NB4 (cell line): ENCODE measurements at regions not wholly inside any gene's neighbourhood (a gene's known extent, or its start where the extent isn't known, plus 50 kb on each side); places are given as distances from the start of the nearest gene placed in this dataset.

ENCODE experiments used
- CTCF ChIP-seq: IDR thresholded peaks from one replicate; pipeline ENCODE4 v1.5.1; 2012; ENCODE audit warnings: low read depth, low read length
- MYC ChIP-seq: IDR thresholded peaks from 2 replicates; pipeline ENCODE4 v1.6.1; 2011; ENCODE audit warnings: low read depth, low read length
- POLR2A ChIP-seq: IDR thresholded peaks from 2 replicates; pipeline ENCODE4 v1.6.1; 2011; ENCODE audit warnings: mild to moderate bottlenecking; ENCODE audit not compliant: insufficient read length; ENCODE audit errors: extremely low read depth
- TF ChIP-seq, protein P1 (sequence below): IDR thresholded peaks from 2 replicates; pipeline ENCODE4 v1.6.1; 2011; ENCODE audit warnings: low read depth, low read length

GRCh38 chr12:107528731-107529365 lies 156.8 kb upstream of the PWP1 start:
- TF ChIP-seq CTCF (no peak), MYC (no peak), POLR2A (no peak)
- TF ChIP-seq, protein P1, sequence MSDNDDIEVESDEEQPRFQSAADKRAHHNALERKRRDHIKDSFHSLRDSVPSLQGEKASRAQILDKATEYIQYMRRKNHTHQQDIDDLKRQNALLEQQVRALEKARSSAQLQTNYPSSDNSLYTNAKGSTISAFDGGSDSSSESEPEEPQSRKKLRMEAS: no peak
